Keratinocyte (primary cell): ENCODE measurements at regions not wholly inside any gene's neighbourhood (a gene's known extent, or its start where the extent isn't known, plus 50 kb on each side); places are given as distances from the start of the nearest gene placed in this dataset.

ENCODE experiments used
- DNase-seq: peaks from one replicate; pipeline ENCODE4 v3.0.0-alpha.2; 2011; ENCODE audit warnings: low read depth, missing footprints, low spot score
- FAIRE-seq: peaks from 2 replicates; lab custom pipeline; 2011; peaks lifted over from hg19 to GRCh38; lab: Jason Lieb, UNC
- H2AFZ ChIP-seq: 2 replicates; pipeline ENCODE4 v1.6.0; 2012; ENCODE audit warnings: low read length, control low read depth, inconsistent platforms; ENCODE audit not compliant: control insufficient read depth
- H3K27ac ChIP-seq: 2 replicates; pipeline ENCODE4 v1.5.1; 2011; ENCODE audit warnings: low read length; ENCODE audit not compliant: control insufficient read depth, insufficient read depth
- H3K27me3 ChIP-seq: 3 replicates; pipeline ENCODE4 v1.6.0; 2011; ENCODE audit warnings: low read length; ENCODE audit not compliant: control insufficient read depth, insufficient read depth; ENCODE audit errors: extremely low read depth
- H3K36me3 ChIP-seq, 2 experiments: 2 replicates in 1 of 2; 3 replicates in 1 of 2; pipeline ENCODE4 v1.5.1; 2011; ENCODE audit warnings: low read length in 2 of 2, mild to moderate bottlenecking in 1 of 2; ENCODE audit not compliant: control insufficient read depth in 2 of 2, insufficient read depth in 2 of 2; ENCODE audit errors: extremely low read depth in 1 of 2
- H3K4me1 ChIP-seq: 3 replicates; pipeline ENCODE4 v1.5.1; 2011; ENCODE audit warnings: low read length; ENCODE audit not compliant: control insufficient read depth, insufficient read depth; ENCODE audit errors: extremely low read depth
- H3K4me2 ChIP-seq: 3 replicates; pipeline ENCODE4 v1.6.0; 2011; ENCODE audit warnings: low read depth, low read length; ENCODE audit not compliant: control insufficient read depth, insufficient read depth; ENCODE audit errors: extremely low read depth
- H3K4me3 ChIP-seq, 3 experiments: fragments of 200-600 bp in 1 of 3; sonication (generic) in 1 of 3; 2 replicates in 2 of 3; 3 replicates in 1 of 3; pipeline ENCODE4 v1.5.1; 2011 to 2016; ENCODE audit warnings: low read length in 3 of 3, mild to moderate bottlenecking in 3 of 3, control low read depth in 2 of 3, inconsistent platforms in 1 of 3, low read depth in 1 of 3, mixed read lengths in 1 of 3, mixed run types in 1 of 3, moderate library complexity in 1 of 3; ENCODE audit not compliant: control insufficient read depth in 2 of 3, insufficient read depth in 2 of 3; ENCODE audit errors: extremely low read depth in 1 of 3
- H3K79me2 ChIP-seq: 2 replicates; pipeline ENCODE4 v1.6.0; 2012; ENCODE audit warnings: low read length; ENCODE audit not compliant: control insufficient read depth, insufficient read depth
- H3K9ac ChIP-seq: 3 replicates; pipeline ENCODE4 v1.6.0; 2011; ENCODE audit warnings: low read length; ENCODE audit not compliant: control insufficient read depth, insufficient read depth; ENCODE audit errors: extremely low read depth
- H3K9me1 ChIP-seq: 3 replicates; pipeline ENCODE4 v1.6.0; 2011; ENCODE audit warnings: low read length; ENCODE audit not compliant: control insufficient read depth, insufficient read depth; ENCODE audit errors: extremely low read depth
- H3K9me3 ChIP-seq: 2 replicates; pipeline ENCODE4 v1.5.1; 2012; ENCODE audit warnings: low read depth, low read length; ENCODE audit not compliant: control insufficient read depth
- H4K20me1 ChIP-seq: 3 replicates; pipeline ENCODE4 v1.6.0; 2011; ENCODE audit warnings: low read length; ENCODE audit not compliant: control insufficient read depth, insufficient read depth; ENCODE audit errors: extremely low read depth
- CTCF ChIP-seq, 3 experiments: IDR thresholded peaks in 1 of 3; conservative IDR thresholded peaks in 1 of 3; optimal IDR thresholded peaks in 1 of 3; 2 replicates in 2 of 3; 3 replicates in 1 of 3; pipeline versions ENCODE3 to v1.5.1; 2011; ENCODE audit warnings: low read length in 3 of 3, mild to moderate bottlenecking in 3 of 3, moderate library complexity in 2 of 3, control low read depth in 1 of 3, inconsistent platforms in 1 of 3; ENCODE audit not compliant: insufficient read depth in 2 of 3; ENCODE audit errors: extremely low read depth in 1 of 3
- EZH2 ChIP-seq: IDR thresholded peaks from one replicate; pipeline ENCODE4 v1.6.1; 2012; ENCODE audit warnings: inconsistent platforms, mild to moderate bottlenecking, low read length, moderate library complexity
- dilution Hi-C: fragments of 300-500 bp; cut with MboI; formaldehyde crosslinking; loops from one replicate; pipeline ENCODE4 v1.7.0; 2020; ENCODE audit warnings: low sequenced_read_pairs; ENCODE audit not compliant: extremely low pct_ligation_motif_present

- DNase-seq (no peak), FAIRE-seq (no peak)
- H2AFZ ChIP-seq: no peak overlapping the region
- no peaks in the 10 kb centered on the region for H3K27me3 ChIP-seq
- no peaks in the 10 kb centered on the region for H3K4me1 ChIP-seq
- no peak overlapping the region for H3K4me3 ChIP-seq
- dilution Hi-C loops: no loop called here
- no peaks in the 10 kb centered on the region for H3K9me1 ChIP-seq
- H3K36me3 ChIP-seq: no peaks in the 10 kb centered on the region
- no peak overlapping the region for H3K4me2 ChIP-seq
- H3K27ac ChIP-seq: no peak overlapping the region
- H4K20me1 ChIP-seq: no peaks in the 10 kb centered on the region
- H3K9me3 ChIP-seq: no peaks in the 10 kb centered on the region
- TF ChIP-seq CTCF (optimal IDR thresholded peaks at IDR 0.05 in 1 of 3, IDR thresholded peaks at IDR 0.05 in 1 of 3, conservative IDR thresholded peaks at IDR 0.05 in 1 of 3; ENCODE audit: extremely low read depth in 1 of 3, insufficient read depth in 2 of 3, low read length in 3 of 3) (no peak), EZH2 (no peak)
- H3K9ac ChIP-seq: no peak overlapping the region
- H3K79me2 ChIP-seq: no peaks in the 10 kb centered on the region
Observed at GRCh38 chr13:84543962-84544361, 661.7 kb upstream of the SLITRK1 start.

- H3K4me2 ChIP-seq: no peak overlapping the region
- H3K79me2 ChIP-seq: no peaks in the 10 kb centered on the region
- H3K27me3 ChIP-seq: no peaks in the 10 kb centered on the region
- no peak overlapping the region for H2AFZ ChIP-seq
- H4K20me1 ChIP-seq: no peaks in the 10 kb centered on the region
- peaks cover 3% of the 10 kb centered on the region for H3K4me1 ChIP-seq
- no peaks in the 10 kb centered on the region for H3K36me3 ChIP-seq
- no peak overlapping the region for H3K9ac ChIP-seq
- no peak for FAIRE-seq
- no peaks in the 10 kb centered on the region for H3K9me3 ChIP-seq
- H3K27ac ChIP-seq: no peak overlapping the region
- no peak for DNase-seq
- TF ChIP-seq EZH2 (no peak), CTCF (optimal IDR thresholded peaks at IDR 0.05 in 1 of 3, IDR thresholded peaks at IDR 0.05 in 1 of 3, conservative IDR thresholded peaks at IDR 0.05 in 1 of 3; ENCODE audit: extremely low read depth in 1 of 3, insufficient read depth in 2 of 3, low read length in 3 of 3) (no peak)
- no peaks in the 10 kb centered on the region for H3K9me1 ChIP-seq
- no peak overlapping the region for H3K4me3 ChIP-seq
- dilution Hi-C loops: no loop called here
Observed at GRCh38 chr13:84542348-84542747, 660.1 kb upstream of the SLITRK1 start.
